NCI-H1105 (cell line): ENCODE measurements at regions not wholly inside any gene's neighbourhood (a gene's known extent, or its start where the extent isn't known, plus 50 kb on each side); places are given as distances from the start of the nearest gene placed in this dataset.
"Not testable (repeated sequence)": the region's sequence is repeated elsewhere in the genome, so short reads cannot be mapped to it uniquely, and the experiment has no call there.

ENCODE experiments used
- DNase-seq: peaks from one replicate; lab custom pipeline; 2025; lab: John Stamatoyannopoulos, UW

DNA sequence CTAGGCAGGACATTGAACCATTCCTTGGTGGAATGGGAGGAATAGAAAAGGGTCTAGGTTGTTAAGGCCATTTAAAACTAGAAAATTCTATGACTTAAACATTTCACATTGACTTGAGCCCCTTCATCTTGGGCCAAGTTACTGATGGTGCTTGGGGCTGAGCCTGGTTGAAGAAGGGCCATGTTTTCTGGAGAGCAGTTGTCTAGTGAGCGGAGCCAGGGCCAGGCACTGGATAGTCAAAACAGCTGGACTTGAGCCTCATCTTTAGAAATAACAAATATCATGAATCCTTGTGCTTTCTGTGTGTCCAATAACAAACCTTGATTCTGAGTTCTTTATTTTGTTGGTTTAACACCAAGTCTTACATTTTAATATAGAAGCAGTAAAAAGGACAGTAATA lies 134.6 kb upstream of the TCF21 start:
- DNase-seq: no peak

DNA sequence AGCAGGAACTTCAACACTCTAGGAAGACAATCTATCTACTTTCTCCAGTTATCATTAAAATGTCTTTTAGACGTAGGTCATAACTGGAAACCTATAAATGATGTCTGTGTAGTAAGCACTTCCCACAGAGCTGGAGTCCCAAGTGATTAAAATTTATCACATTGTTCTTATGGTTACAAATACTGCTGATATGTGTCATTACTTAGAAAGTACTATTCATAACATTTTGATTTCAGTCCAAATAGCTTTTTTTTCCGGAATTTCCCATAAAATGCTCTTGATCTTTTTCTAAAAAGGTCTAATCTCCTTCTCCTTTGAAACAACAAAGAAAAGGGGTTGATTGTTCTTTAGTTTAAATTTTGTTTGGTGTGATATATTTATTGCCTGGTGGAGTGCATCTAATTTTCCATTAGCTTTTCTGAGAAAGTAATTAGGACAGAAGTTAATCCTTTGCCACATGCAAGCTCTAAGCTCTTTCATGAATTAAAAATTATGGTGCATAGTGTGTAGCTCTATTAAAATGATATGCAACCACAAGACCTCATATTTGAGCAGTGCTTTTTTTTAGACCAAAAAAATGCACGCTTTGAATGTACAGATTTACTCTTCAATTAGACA lies 132.7 kb upstream of the TCF21 start:
- no peak for DNase-seq

DNA sequence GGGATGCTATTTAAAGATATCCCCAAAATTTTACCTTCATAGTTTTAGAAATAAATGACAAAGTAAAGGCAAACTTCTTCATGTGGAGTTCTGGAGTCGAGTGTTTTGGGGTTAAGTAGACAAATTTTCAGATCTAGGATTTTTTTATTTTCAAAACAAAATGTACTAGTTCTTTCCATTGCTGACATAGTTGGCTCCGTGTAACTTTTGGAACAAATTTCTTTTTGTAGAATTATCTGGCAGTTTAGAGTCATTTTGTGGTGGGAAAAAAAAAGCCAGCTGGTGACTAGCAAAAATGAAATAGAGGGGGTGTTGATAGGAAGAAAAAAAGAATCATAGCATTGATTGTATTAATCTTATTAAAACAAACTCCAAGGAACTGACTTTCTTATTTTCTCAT lies 131.6 kb upstream of the TCF21 start:
- no peak for DNase-seq

DNA sequence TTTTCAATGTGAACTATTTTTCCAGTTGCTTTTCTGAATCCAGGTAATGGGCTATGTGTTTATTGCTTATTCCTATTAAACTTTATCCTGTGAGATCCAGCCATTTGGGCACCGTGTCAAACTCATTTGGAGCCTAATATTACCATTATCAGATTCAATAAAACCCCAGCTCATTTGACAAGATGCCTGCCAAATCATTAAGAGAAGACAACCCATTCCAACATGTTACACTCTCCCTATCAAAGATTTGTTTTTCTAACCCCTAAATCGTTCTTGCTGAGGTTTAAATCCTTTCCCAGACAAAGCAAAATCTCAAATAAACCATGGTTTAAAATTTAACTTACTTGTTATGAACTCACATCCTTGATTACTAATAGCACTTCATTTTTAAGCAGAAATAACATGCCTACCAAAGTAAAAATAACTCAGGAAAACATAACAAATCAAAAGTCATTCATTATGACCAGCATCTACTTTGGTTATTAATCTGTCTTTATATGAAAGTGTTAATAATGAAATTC lies 130.0 kb upstream of the TCF21 start:
- no peak for DNase-seq

DNA sequence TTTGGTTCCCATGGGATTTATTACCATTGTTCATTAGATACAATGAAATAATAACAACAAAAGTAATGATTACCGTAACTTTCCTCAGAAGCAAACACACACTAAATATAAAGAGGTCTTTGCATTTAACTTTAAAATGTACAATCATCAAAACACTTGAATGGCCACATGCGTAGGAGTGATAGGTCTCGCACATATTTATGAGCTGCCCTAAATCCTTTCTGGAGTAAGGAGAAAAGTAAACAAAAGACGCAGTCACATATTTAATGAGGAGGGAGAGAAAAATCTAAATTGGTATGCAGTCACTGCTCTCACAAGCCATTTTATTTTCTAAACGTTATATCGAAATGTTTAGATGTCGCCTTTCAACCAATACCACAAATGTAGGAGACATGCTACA lies 129.4 kb upstream of the TCF21 start:
- no peak for DNase-seq

DNA sequence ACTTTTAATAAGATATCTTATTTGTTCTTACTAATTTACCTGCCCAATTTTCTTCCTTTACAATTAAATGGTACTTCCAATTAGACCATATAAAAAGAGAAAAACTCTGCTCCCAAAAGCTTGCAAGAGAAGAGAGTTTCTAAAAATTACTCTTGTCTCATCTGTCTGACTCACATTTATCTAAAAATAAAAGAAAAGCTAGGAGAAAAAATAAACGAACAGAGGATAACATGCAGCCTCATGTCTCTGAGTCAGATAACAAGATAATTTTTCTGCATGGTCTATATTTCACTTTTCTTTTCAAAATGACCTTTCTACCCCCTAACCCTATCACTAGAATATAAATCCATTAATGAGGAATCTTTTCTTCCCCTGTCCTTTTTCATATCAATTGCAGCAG lies 127.2 kb upstream of the TCF21 start:
- no peak for DNase-seq

DNA sequence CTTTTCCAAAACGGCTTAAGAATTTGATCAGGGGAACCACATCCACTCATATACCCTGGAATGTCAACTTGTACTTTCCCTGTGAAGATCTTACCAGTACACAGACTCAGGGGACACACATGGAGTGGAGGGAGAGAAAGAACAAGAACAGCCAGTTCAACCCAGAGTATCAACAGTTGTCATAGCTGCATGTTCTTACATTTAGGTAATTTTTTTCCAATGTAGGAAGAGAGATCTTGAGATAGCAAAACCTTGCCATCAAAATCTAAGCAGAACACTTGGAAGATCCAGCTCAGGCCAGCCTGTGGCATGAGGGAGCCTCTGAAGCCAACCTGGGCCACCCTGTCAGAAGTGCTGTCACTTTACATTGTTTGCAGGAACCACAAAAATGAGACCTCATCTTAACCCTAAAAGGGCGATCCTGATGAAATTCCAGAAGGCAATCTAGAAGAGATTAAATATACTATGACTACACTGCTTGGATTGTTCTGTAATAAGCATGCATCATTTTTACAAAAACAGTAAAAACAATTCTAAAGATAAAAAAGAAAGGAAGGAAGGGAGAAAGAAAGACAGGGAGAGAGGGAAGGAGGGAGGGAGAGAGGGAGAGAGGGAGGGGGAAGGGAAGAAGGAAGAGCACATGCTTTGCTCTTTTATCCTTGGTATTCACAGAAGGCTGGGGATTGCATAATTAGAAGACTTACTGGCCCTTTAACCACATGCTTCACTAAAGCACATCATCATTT lies 124.7 kb upstream of the TCF21 start:
- DNase-seq: no peak

DNA sequence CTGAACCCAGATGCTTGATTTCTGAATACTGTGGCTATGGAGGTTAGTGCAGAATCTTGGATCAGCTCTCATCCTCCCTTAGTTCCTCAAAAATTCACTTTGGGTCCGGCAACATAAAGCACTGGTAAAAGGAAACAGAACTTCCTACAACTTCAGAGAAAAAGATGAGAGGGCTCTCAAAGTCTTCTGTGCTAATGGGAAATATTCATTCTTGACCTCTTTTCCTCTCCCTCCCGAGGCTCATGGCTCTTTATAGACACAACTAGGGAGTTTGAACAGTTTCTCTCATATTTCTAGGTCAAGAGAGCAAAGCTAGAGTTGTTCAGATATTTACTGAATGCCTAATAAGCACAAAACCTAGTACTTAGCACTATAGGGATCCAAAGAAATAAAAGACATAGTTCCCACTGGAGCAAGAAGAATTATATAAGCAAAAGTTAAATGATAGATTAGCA lies 124.1 kb upstream of the TCF21 start:
- no peak for DNase-seq

DNA sequence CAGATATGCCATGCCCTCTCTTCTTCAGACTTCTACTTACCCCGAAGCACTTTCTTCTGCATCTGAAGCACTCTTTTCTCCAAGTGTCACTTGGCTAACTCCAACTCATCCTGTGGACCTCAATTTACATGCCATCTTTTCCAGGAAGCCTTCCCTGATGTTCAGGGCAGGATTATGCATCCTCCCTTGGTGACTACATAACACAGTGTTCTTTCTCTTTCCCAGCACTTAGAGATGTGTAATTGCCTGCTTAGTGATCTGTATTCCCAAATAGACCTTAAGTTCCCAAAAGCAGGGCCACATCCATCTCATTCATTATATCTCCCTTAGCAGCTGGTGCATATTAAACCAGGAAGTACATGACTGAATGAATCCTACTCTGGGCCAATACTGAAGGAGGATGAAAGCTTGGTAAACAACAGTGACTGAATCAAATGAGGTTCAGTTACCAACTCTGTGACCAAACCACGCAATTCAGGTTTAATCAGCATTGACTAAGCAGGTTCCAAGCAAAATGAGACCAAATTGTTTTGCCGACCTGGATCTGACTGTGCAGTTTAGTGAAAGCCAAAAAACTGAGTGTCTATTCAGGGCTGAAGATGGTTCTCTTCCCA lies 121.4 kb upstream of the TCF21 start:
- no peak for DNase-seq

DNA sequence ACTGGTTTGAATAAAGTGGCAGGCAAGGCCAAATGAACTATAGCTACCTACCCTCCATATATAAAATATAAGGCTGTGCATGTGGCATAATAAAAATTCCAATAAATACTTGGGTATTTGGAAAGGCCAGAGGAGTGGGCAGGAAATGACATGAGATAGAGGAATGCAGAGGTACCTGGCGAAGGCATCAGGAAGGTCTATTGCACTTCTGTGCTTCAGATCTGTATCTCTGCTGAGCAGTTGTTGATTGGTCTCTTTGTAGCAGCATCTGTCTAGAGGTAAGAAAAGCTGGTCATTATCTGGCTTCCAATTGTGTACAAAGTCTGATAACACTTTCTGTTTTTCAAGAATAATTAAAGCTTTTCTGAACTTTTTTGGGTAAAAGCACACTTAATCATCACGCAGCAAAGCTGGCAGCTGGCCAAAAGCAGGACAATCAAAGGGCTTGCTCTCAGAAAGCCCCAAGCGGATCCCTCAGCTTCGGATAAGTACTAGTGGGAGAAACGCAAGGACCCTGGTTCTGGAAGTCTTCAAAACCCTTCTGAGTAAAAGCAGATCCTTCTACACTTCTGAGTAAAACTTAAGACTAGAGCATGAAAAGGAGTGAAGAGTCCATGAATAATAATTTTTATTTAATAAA lies 120.1 kb upstream of the TCF21 start:
- no peak for DNase-seq

DNA sequence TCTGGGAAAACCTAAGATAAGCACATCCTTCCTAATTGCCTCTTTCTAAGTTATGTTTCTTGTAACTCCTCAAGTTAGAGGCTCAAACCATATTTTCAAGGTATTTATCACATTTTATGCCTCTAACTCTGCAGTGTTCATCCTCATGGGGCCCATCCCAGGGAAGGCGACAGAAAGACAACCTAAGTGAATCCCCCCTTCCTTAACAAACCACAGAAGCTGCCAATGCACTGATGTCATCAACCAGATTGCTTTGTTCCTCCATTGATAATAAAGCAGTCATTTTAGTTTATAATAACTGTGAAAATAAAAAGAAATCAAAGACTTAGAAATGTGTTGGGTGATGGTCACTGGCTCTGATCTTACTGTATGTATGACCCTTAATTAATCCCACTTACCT lies 119.5 kb upstream of the TCF21 start:
- DNase-seq: no peak

DNA sequence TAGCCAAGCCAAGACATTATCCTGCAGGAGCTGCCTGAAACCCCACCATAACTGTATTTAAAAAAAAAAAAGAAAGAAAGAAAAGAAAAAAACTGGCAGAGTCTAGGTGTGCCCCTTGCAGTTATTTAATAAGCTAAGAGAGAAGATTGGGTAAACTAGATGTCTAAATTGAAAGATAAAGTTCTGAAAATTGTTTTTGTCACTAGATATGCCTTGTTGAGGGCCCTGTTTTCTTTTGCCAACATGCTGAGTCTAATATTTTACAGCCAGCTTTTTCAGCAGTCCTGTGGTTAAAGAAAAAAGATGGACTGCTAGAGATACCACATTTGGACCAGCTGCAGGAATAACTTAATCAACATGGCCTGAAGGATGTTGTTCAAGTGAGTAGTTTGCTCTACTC lies 116.3 kb upstream of the TCF21 start:
- no peak for DNase-seq

DNA sequence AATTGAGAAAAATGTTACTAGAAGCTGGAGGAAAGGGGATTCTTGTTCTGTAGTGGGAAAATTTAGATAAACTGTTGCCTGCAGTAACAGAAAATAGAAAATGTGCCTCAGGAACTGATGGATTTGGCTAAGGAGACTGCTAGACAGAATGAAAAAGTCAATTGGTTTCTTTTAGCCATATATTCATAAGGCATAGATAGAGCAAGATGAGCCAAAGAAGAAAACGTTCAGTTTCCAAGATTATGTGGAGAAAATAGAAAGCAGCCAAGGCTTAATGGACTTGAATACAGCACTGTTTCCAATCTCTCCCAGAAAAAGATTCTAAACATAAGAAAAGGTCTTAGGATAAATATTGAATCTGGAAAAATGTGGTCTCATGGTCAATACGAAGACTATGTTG lies 115.1 kb upstream of the TCF21 start:
- no peak for DNase-seq

DNA sequence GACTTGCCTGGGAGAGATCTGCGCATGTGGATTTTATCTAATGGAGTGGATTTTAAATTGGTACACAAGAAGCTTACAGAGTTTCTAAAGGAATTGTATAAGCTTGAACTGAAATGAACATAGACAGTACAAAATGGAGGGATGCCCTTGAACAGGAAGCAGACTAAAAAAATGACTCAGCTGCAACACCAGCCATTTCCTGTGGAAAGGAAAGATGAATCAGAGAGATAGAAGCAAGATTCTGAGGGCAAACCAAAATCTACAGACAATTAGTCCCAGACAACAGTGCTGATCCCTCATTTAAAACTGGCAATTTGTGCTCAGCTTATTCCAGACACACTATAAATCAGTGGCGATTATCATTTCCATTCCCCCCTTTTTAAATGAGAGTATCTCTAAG lies 114.6 kb upstream of the TCF21 start:
- DNase-seq: no peak

DNA sequence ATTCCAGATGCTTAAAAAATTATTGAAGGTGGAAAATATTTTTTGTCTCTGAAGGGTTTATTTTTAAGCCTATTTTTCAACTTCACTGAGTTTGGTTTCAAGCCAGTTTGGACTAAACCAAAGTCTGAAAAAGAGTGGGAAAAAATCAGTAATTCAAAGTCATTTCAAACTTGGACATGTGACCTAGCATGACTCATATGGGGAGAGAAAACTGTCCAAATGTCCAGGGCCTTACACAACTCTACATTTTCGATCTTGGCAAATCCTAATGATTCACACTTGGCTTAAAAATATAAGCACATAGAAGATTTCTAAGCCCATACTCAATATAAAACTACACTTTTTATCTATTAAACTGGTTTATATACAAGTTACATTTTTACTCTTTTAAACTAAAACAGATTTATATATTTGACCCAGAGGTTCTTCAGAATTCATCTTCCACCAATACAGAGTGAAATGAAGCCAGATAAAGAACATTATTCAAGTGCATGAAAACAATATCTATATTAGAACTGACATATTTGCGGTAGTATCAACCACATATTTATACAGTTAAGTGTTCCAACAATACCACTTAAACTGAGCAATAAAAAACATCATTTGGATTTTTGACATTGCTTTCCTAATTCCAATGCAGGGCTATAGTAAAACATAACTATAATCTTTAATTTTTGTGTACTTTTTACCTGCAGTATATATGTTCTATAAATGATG lies 110.3 kb upstream of the TCF21 start:
- no peak for DNase-seq

DNA sequence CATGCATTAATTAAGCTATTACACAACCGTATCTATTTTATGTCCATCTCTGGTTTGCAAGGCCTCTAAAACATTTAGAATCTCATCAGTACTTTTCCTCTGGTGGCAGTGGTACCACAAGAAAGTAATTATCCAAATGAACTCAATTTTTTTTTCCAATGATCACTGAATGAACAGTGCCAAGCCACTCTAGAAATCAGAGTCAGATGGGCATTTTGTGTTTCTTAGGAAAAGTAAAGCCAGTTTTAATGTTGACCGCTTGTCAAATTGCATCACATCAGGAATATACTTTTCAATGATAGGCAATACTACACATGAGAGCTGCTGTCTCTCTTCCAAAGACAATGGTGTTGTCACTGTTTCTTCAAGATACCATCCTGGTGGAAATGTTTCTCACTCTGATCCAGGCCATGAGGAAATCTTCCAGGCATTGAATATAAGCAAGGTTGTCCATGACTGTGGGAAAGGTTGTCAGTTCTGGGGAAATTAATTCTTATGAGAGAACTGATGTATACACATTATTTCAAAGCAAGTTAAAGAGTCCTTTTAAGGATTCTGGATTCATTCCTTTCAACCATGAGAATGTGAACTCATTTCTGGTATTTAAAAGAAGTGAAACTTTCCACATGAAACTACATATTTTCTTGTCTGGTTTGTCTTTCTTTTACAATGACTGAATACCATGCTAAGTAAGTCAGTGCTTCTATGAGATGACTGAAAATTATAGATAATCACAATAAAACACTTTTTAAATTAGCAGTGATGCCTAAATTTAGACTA lies 108.8 kb upstream of the TCF21 start:
- DNase-seq: no peak

DNA sequence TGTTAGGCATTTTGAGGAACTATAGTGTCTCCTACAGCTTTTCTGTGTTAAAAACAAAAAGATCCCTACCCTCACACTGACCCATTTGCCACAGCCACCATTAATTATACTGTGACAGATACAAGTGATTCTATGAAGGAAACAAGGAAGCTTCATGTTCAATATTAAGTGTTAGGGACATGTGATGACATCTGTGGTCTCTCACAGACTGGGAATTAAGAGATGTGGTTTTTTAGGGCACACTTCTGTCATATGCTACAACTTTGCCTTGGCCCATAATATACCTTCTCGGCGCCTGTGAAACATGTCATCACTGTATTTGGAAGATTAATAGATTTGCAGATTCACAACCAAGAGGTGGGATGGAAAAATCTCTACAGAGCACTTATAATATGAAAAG lies 102.9 kb upstream of the TCF21 start:
- DNase-seq: no peak

DNA sequence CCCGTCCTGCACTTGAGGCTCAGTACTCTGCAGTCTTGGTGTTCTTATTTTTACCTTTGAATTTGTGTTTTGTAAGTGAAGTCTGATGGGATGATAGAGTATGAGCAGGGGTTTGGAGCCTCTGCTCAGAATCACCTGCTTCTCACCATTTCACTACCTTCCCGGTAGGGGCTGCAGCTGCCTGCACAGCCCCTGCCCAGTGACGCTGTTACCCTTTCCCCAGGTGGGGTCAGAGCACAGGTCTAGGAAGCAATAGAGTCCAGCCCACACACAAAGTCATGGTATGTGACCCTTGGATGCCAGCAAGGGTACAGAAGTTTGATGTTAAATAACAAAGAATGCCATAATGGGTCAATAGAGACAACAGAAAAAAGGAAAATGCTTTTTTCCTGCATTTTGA lies 101.8 kb upstream of the TCF21 start:
- DNase-seq: no peak

DNA sequence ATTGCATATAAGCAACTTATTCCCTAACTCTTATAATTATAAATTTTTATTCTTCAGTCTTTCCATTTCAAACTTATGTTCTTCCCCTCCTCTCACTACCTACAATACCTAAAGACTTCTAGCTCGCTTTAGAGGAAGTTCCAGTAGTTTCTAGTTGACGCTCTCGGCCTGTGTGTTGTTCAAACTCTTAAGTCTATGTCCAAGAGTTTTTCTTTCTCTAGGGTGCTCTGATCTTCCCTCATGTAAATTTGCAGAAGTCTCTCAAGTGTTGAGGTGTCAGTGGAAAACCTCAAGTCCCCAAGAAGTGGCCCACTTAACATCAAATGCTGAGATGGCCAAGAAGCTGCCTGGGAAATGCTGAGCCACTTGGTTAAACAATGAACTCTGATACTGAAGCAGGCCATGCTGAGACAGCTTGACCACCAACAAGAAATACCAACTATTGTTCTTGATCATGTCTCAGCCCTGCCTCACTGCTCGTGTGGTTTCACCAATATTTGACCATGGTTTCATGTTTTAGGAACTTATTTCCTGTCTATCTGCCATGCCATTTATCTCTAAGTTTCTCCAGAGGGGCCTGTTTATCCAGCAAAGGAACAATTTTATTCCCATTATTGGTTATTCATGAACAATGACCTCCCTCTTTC lies 100.9 kb upstream of the TCF21 start:
- no peak for DNase-seq

DNA sequence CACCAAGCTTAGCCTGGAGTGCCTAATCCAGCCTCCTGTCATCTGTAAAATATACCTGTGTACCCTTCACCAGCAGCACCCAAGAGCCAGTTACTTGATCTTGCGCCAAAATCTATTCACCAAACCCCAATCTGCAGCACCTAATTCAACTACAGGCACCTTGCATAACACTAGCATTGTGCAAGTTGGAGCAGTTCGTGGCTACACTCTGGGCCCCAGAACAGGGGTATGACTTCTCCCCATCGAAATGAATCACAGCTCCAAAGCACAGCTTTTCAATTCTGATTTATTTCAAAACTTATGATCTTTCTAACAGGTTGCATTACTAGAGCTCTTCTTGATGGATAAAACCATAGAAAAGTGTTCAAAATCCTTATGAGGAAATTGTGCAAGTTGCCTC lies 100.4 kb upstream of the TCF21 start:
- DNase-seq: no peak

DNA sequence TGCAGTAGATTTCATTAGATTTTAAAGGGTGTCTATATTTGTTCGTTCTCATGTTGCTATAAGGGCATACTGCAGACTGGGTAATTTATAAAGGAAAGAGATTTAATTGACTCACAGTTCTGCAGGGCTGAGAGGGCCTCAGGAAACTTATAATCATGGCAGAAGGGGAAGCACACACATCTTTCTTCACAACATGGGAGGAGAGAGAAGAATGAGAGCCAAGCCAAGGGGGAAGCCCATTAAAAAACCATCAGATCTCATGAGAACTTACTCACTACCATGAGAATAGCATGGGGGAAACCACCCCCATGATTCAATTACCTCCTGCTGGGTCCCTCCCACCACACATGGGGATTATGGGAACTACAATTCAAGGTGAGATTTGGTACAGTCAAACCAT lies 99.5 kb upstream of the TCF21 start:
- not testable (repeated sequence) for DNase-seq
